HG03575 (cell line): ENCODE measurements at regions not wholly inside any gene's neighbourhood (a gene's known extent, or its start where the extent isn't known, plus 50 kb on each side); places are given as distances from the start of the nearest gene placed in this dataset.

ENCODE experiments used
- ATAC-seq: cut with Tn5 transposase; IDR thresholded peaks from one replicate; pipeline ENCODE4 v1.9.1; 2021; ENCODE audit not compliant: unreplicated experiment, insufficient number of reproducible peaks, low FRiP score; ENCODE audit errors: extremely low read depth

GRCh38 chr20:53693262-53693871, 99.7 kb upstream of the ZNF217 start:
- ATAC-seq, result no peak

- no peak for ATAC-seq
These were observed 98.9 kb upstream of the ZNF217 start for GRCh38 chr20:53692465-53693067.

GRCh38 chr20:53691811-53692192, 98.2 kb upstream of the ZNF217 start:
- ATAC-seq, result no peak

GRCh38 chr20:53691060-53691810, 97.6 kb upstream of the ZNF217 start:
- no peak for ATAC-seq

GRCh38 chr20:53688085-53688484, 94.4 kb upstream of the ZNF217 start:
- no peak for ATAC-seq

GRCh38 chr20:53685070-53685595, 91.5 kb upstream of the ZNF217 start:
- ATAC-seq, result no peak

GRCh38 chr20:53683506-53683905, 89.9 kb upstream of the ZNF217 start:
- ATAC-seq, result no peak

- no peak for ATAC-seq
These were observed 87.9 kb upstream of the ZNF217 start for GRCh38 chr20:53681352-53682212.

- ATAC-seq, result no peak
These were observed 86.1 kb upstream of the ZNF217 start for GRCh38 chr20:53679597-53680309.

- no peak for ATAC-seq
These were observed 85.5 kb upstream of the ZNF217 start for GRCh38 chr20:53678990-53679596.

- ATAC-seq, result no peak
These were observed 84.8 kb upstream of the ZNF217 start for GRCh38 chr20:53678315-53678989.

GRCh38 chr20:53677447-53678314, 84.0 kb upstream of the ZNF217 start:
- no peak for ATAC-seq

- ATAC-seq, result no peak
These were observed 83.3 kb upstream of the ZNF217 start for GRCh38 chr20:53676987-53677386.

- no peak for ATAC-seq
These were observed 82.8 kb upstream of the ZNF217 start for GRCh38 chr20:53676519-53676822.

GRCh38 chr20:53672484-53673129, 79.0 kb upstream of the ZNF217 start:
- no peak for ATAC-seq

- ATAC-seq, result no peak
These were observed 77.7 kb upstream of the ZNF217 start for GRCh38 chr20:53671370-53671769.
